Gastrocnemius medialis (tissue), 4 donors: ENCODE measurements at regions not wholly inside any gene's neighbourhood (a gene's known extent, or its start where the extent isn't known, plus 50 kb on each side); places are given as distances from the start of the nearest gene placed in this dataset.

Experiments
- POLR2A ChIP-seq, 2 donors: fragments of 450-650 bp; IDR thresholded peaks; one replicate each; pipeline ENCODE4 v1.6.1; 2017; ENCODE audit warnings: antibody characterized with exemption in 2 of 2, mild to moderate bottlenecking in 2 of 2, moderate library complexity in 2 of 2
- TF ChIP-seq, protein P1 (sequence below), 5 experiments: fragments of 450-650 bp in 3 of 5; fragments of 200-600 bp in 2 of 5; sonication (generic) in 2 of 5; IDR thresholded peaks in 4 of 5; conservative IDR thresholded peaks in 1 of 5; 1 replicate in 4 of 5; 2 replicates in 1 of 5; pipeline ENCODE4 v1.5.1; 2016 to 2019; ENCODE audit warnings: antibody characterized with exemption in 5 of 5, mild to moderate bottlenecking in 3 of 5, moderate library complexity in 3 of 5

DNA sequence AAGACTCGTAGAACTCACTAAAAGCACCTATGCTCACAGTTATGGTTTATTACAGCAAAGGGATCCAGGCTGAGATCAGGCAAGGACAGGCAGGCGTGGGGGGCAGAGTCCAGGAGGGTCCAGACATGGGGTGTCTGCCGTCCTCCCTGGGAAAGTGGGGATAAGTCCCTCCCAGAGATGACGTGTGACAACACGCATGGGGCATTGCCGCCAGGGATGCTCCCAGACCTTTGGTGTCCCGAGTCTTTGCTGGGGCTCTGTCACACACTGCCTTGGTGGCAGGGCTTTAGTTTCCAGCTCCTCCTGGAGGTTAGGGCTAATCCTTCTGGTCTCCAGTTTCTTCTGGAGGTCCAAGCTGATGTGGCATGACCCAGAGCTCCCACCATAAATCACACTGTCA, 226.7 kb downstream of the CTTN start:
- TF ChIP-seq, protein P1, sequence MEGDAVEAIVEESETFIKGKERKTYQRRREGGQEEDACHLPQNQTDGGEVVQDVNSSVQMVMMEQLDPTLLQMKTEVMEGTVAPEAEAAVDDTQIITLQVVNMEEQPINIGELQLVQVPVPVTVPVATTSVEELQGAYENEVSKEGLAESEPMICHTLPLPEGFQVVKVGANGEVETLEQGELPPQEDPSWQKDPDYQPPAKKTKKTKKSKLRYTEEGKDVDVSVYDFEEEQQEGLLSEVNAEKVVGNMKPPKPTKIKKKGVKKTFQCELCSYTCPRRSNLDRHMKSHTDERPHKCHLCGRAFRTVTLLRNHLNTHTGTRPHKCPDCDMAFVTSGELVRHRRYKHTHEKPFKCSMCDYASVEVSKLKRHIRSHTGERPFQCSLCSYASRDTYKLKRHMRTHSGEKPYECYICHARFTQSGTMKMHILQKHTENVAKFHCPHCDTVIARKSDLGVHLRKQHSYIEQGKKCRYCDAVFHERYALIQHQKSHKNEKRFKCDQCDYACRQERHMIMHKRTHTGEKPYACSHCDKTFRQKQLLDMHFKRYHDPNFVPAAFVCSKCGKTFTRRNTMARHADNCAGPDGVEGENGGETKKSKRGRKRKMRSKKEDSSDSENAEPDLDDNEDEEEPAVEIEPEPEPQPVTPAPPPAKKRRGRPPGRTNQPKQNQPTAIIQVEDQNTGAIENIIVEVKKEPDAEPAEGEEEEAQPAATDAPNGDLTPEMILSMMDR (IDR thresholded peaks at IDR 0.05 in 4 of 5, conservative IDR thresholded peaks at IDR 0.05 in 1 of 5) = no peak
- no peak for TF ChIP-seq POLR2A (IDR thresholded peaks at IDR 0.05)
